Endodermal cell (in vitro differentiated cells): ENCODE measurements at regions not wholly inside any gene's neighbourhood (a gene's known extent, or its start where the extent isn't known, plus 50 kb on each side); places are given as distances from the start of the nearest gene placed in this dataset.

Experiments
- DNase-seq: peaks from one replicate; pipeline ENCODE4 v3.0.0-alpha.2; 2017
- H3K27ac ChIP-seq: 2 replicates; pipeline ENCODE4 v1.5.1; 2013; ENCODE audit warnings: mild to moderate bottlenecking, low read depth, low read length, moderate library complexity
- H3K27me3 ChIP-seq: 2 replicates; pipeline ENCODE4 v1.6.1; 2013; ENCODE audit warnings: mild to moderate bottlenecking, low read length, moderate library complexity; ENCODE audit not compliant: insufficient read depth, control insufficient read depth, poor library complexity, severe bottlenecking
- H3K36me3 ChIP-seq: 2 replicates; pipeline ENCODE4 v1.7.0; 2013; ENCODE audit warnings: mild to moderate bottlenecking, low read length, moderate library complexity; ENCODE audit not compliant: control insufficient read depth, insufficient read depth
- H3K4me1 ChIP-seq: one replicate; pipeline ENCODE4 v1.7.0; 2013; ENCODE audit warnings: low read length; ENCODE audit not compliant: control insufficient read depth, insufficient read depth
- H3K4me3 ChIP-seq: 2 replicates; pipeline ENCODE4 v1.5.1; 2013; ENCODE audit warnings: mild to moderate bottlenecking, low read length, moderate library complexity
- H3K9ac ChIP-seq: 2 replicates; pipeline ENCODE4 v1.6.1; 2013; ENCODE audit warnings: mild to moderate bottlenecking, low read length, moderate library complexity; ENCODE audit not compliant: poor library complexity, severe bottlenecking; ENCODE audit errors: extremely low read depth
- H3K9me3 ChIP-seq: 2 replicates; pipeline ENCODE4 v1.6.1; 2013; ENCODE audit warnings: mild to moderate bottlenecking, low read length, moderate library complexity; ENCODE audit not compliant: control insufficient read depth
- H3K27ac Mint-ChIP-seq: 2 replicates; pipeline ENCODE4 v1.8.0; 2020; ENCODE audit warnings: mixed read lengths
- H3K27me3 Mint-ChIP-seq: 2 replicates; pipeline ENCODE4 v1.8.0; 2021; ENCODE audit warnings: mild to moderate bottlenecking, mixed read lengths; ENCODE audit not compliant: insufficient read depth
- H3K36me3 Mint-ChIP-seq: 2 replicates; pipeline ENCODE4 v1.8.0; 2020; ENCODE audit warnings: low read depth, mixed read lengths
- H3K4me1 Mint-ChIP-seq: 2 replicates; pipeline ENCODE4 v1.8.0; 2020; ENCODE audit warnings: mixed read lengths
- H3K4me3 Mint-ChIP-seq: 2 replicates; pipeline ENCODE4 v1.8.0; 2020; ENCODE audit warnings: mild to moderate bottlenecking, moderate library complexity, mixed read lengths
- H3K9me3 Mint-ChIP-seq: 2 replicates; pipeline ENCODE4 v1.8.0; 2020; ENCODE audit warnings: mild to moderate bottlenecking, mixed read lengths
- CTCF ChIP-seq: fragments of 200-600 bp; sonication (generic); conservative IDR thresholded peaks from 2 replicates; pipeline ENCODE4 v1.5.0; 2021; ENCODE audit warnings: antibody characterized with exemption, mild to moderate bottlenecking
- WGBS, 2 experiments: methylation state at CpG; one replicate each; pipeline versions ENCODE4 v1.1.5 to v1.1.7; 2013; ENCODE audit warnings: missing lambda C conversion rate in 2 of 2, mixed read lengths in 1 of 2; ENCODE audit not compliant: insufficient coverage in 1 of 2, insufficient read length in 1 of 2; 5-methylcytosine and 5-hydroxymethylcytosine counted together

- Mint-ChIP-seq H3K27me3 (no peaks in the 10 kb centered on the region), H3K27ac (no peak overlapping the region), H3K4me3 (no peak overlapping the region), H3K9me3 (no peaks in the 10 kb centered on the region), H3K36me3 (no peaks in the 10 kb centered on the region), H3K4me1 (peaks cover 6% of the 10 kb centered on the region)
- TF ChIP-seq CTCF: no peak
- H3K27ac ChIP-seq: no peak overlapping the region
- DNase-seq: no peak
- WGBS, 2 experiments: 79 to 85% methylated on average over 2 to 3 of the region's 3 CpGs
- H3K27me3 ChIP-seq: no peaks in the 10 kb centered on the region
- no peaks in the 10 kb centered on the region for H3K9me3 ChIP-seq
- no peaks in the 10 kb centered on the region for H3K36me3 ChIP-seq
- H3K9ac ChIP-seq: no peak overlapping the region
- no peak overlapping the region for H3K4me3 ChIP-seq
- H3K4me1 ChIP-seq: no peaks in the 10 kb centered on the region
Measured at GRCh38 chr20:52404671-52405070, 213.1 kb upstream of the ZFP64 start.

- Histone ChIP-seq H3K9ac (no peak overlapping the region), H3K4me1 (no peaks in the 10 kb centered on the region), H3K27ac (no peak overlapping the region), H3K4me3 (no peak overlapping the region), H3K36me3 (no peaks in the 10 kb centered on the region), H3K9me3 (no peaks in the 10 kb centered on the region), H3K27me3 (no peaks in the 10 kb centered on the region)
- no peak for DNase-seq
- H3K9me3 Mint-ChIP-seq: no peaks in the 10 kb centered on the region
- no peak overlapping the region for H3K27ac Mint-ChIP-seq
- WGBS, 2 experiments: 90% methylated on average over 4 of the region's 4 CpGs
- TF ChIP-seq CTCF: no peak
- no peaks in the 10 kb centered on the region for H3K36me3 Mint-ChIP-seq
- no peaks in the 10 kb centered on the region for H3K27me3 Mint-ChIP-seq
- H3K4me3 Mint-ChIP-seq: no peak overlapping the region
- peaks cover 6% of the 10 kb centered on the region for H3K4me1 Mint-ChIP-seq
Measured at GRCh38 chr20:52402950-52403349, 211.4 kb upstream of the ZFP64 start.

- no peak overlapping the region for H3K4me3 ChIP-seq
- WGBS, 2 experiments: 88 to 94% methylated on average over 4 to 5 of the region's 5 CpGs
- H3K9me3 ChIP-seq: no peaks in the 10 kb centered on the region
- H3K27me3 Mint-ChIP-seq: no peaks in the 10 kb centered on the region
- H3K4me1 ChIP-seq: no peaks in the 10 kb centered on the region
- TF ChIP-seq CTCF: no peak
- H3K4me3 Mint-ChIP-seq: no peak overlapping the region
- no peaks in the 10 kb centered on the region for H3K27me3 ChIP-seq
- H3K27ac Mint-ChIP-seq: no peak overlapping the region
- H3K4me1 Mint-ChIP-seq: peaks cover 6% of the 10 kb centered on the region
- no peak overlapping the region for H3K27ac ChIP-seq
- no peaks in the 10 kb centered on the region for H3K36me3 ChIP-seq
- no peaks in the 10 kb centered on the region for H3K9me3 Mint-ChIP-seq
- no peaks in the 10 kb centered on the region for H3K36me3 Mint-ChIP-seq
- no peak for DNase-seq
- no peak overlapping the region for H3K9ac ChIP-seq
Measured at GRCh38 chr20:52402514-52402913, 210.9 kb upstream of the ZFP64 start.
